CD4-positive, alpha-beta T cell (primary cell): ENCODE measurements at regions not wholly inside any gene's neighbourhood (a gene's known extent, or its start where the extent isn't known, plus 50 kb on each side); places are given as distances from the start of the nearest gene placed in this dataset.

Source experiments
- ATAC-seq: fragments of 200-7000 bp; cut with Tn5 transposase; one replicate; pipeline ENCODE4 v1.10.0; 2022; ENCODE audit warnings: mild to moderate bottlenecking; ENCODE audit not compliant: poor library complexity
- CTCF ChIA-PET: fragments of 350-600 bp; sonication (Branson Sonifier 250); formaldehyde crosslinking; loops from one replicate; lab custom pipeline; 2021; ENCODE audit warnings: antibody characterized with exemption, inconsistent platforms; lab: Charles Lee
- POLR2A ChIA-PET: fragments of 350-600 bp; sonication (Branson Sonifier 250); formaldehyde crosslinking; loops from one replicate; lab custom pipeline; 2021; ENCODE audit warnings: antibody characterized with exemption, inconsistent platforms; lab: Charles Lee
- DNase-seq, 14 experiments: peaks; one replicate each; pipeline ENCODE4 v3.0.0-alpha.2; 2013 to 2020; ENCODE audit warnings: mixed read lengths in 2 of 14
- H3K27ac ChIP-seq, 2 donors: one replicate each; pipeline versions ENCODE4 v1.5.1 to v1.7.0; 2013; ENCODE audit warnings: low read length in 2 of 2, low read depth in 1 of 2, mild to moderate bottlenecking in 1 of 2
- H3K27me3 ChIP-seq, 2 experiments: 1 replicate in 1 of 2; 2 replicates in 1 of 2; pipeline versions ENCODE4 v1.6.1 to v1.7.0; 2013; ENCODE audit warnings: low read length in 2 of 2, control low read depth in 1 of 2, mild to moderate bottlenecking in 1 of 2, moderate library complexity in 1 of 2; ENCODE audit not compliant: insufficient read depth in 2 of 2, control insufficient read depth in 1 of 2
- H3K36me3 ChIP-seq: one replicate; pipeline ENCODE4 v1.6.1; 2013; ENCODE audit warnings: low read length, control low read depth; ENCODE audit not compliant: insufficient read depth
- H3K4me1 ChIP-seq: one replicate; pipeline ENCODE4 v1.6.1; 2013; ENCODE audit warnings: low read length, control low read depth; ENCODE audit not compliant: insufficient read depth
- H3K4me3 ChIP-seq: one replicate; pipeline ENCODE4 v1.5.1; 2013; ENCODE audit warnings: mild to moderate bottlenecking, low read length, moderate library complexity
- H3K9me3 ChIP-seq, 2 experiments: 1 replicate in 1 of 2; 2 replicates in 1 of 2; pipeline versions ENCODE4 v1.6.1 to v1.7.0; 2013; ENCODE audit warnings: low read length in 2 of 2, mild to moderate bottlenecking in 2 of 2, control low read depth in 1 of 2, moderate library complexity in 1 of 2; ENCODE audit not compliant: control insufficient read depth in 1 of 2, insufficient read depth in 1 of 2
- H3K27ac Mint-ChIP-seq: one replicate; pipeline ENCODE4 v1.8.0; 2020; ENCODE audit warnings: mixed read lengths
- H3K27me3 Mint-ChIP-seq: one replicate; pipeline ENCODE4 v1.8.0; 2021; ENCODE audit warnings: mixed read lengths
- H3K36me3 Mint-ChIP-seq: one replicate; pipeline ENCODE4 v1.8.0; 2021; ENCODE audit warnings: low read depth, mixed read lengths
- H3K4me1 Mint-ChIP-seq: one replicate; pipeline ENCODE4 v1.8.0; 2021; ENCODE audit warnings: low read depth, mixed read lengths
- H3K4me3 Mint-ChIP-seq: one replicate; pipeline ENCODE4 v1.8.0; 2020; ENCODE audit warnings: mild to moderate bottlenecking, mixed read lengths
- H3K9me3 Mint-ChIP-seq: one replicate; pipeline ENCODE4 v1.8.0; 2020; ENCODE audit warnings: mixed read lengths
- intact Hi-C, 2 experiments: fragments of 100-400 bp; cut with DNase I in 1 of 2; cut with micrococcal nuclease in 1 of 2; formaldehyde crosslinking; loops; one replicate each; pipeline versions ENCODE4 v1.15.1 to v1.9.0; 2023 to 2025; cut with DNase I, micrococcal nuclease
- TF ChIP-seq, protein P1 (sequence below): fragments of 200-600 bp; IDR thresholded peaks from one replicate; pipeline ENCODE4 v1.8.0; 2022; ENCODE audit warnings: antibody characterized with exemption, mild to moderate bottlenecking

DNA sequence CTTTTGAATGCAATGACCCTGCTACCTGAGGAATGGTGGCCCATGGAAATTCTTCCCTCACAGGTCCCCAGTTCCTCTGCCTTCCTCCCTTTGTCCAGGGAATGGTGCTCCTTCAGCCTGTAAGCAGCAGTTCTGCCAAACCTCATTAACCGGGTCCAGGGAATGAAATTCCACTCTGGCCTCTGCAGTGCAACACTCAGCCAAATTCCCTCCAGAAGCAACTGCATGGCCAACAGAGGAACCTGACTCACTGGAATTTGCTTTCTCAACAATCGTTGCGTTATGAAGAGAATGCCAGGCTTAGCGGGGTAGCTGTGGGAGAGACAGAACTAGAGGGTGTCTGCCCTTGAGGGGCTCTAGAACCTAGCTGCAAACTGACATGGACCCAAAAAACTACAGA is 449.4 kb upstream of the PROK2 start:
- ATAC-seq (no peak), DNase-seq (no peak)
- no peak overlapping the region for H3K27ac Mint-ChIP-seq
- Histone ChIP-seq H3K27ac (no peak overlapping the region), H3K27me3 (no peaks in the 10 kb centered on the region), H3K36me3 (no peaks in the 10 kb centered on the region), H3K4me3 (no peak overlapping the region), H3K9me3 (no peaks in the 10 kb centered on the region), H3K4me1 (no peaks in the 10 kb centered on the region)
- no peaks in the 10 kb centered on the region for H3K36me3 Mint-ChIP-seq
- H3K9me3 Mint-ChIP-seq, result no peaks in the 10 kb centered on the region
- TF ChIP-seq, protein P1, sequence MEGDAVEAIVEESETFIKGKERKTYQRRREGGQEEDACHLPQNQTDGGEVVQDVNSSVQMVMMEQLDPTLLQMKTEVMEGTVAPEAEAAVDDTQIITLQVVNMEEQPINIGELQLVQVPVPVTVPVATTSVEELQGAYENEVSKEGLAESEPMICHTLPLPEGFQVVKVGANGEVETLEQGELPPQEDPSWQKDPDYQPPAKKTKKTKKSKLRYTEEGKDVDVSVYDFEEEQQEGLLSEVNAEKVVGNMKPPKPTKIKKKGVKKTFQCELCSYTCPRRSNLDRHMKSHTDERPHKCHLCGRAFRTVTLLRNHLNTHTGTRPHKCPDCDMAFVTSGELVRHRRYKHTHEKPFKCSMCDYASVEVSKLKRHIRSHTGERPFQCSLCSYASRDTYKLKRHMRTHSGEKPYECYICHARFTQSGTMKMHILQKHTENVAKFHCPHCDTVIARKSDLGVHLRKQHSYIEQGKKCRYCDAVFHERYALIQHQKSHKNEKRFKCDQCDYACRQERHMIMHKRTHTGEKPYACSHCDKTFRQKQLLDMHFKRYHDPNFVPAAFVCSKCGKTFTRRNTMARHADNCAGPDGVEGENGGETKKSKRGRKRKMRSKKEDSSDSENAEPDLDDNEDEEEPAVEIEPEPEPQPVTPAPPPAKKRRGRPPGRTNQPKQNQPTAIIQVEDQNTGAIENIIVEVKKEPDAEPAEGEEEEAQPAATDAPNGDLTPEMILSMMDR, result no peak
- no peak overlapping the region for H3K4me3 Mint-ChIP-seq
- H3K4me1 Mint-ChIP-seq, result no peaks in the 10 kb centered on the region
- POLR2A ChIA-PET, result no interaction called here
- intact Hi-C loops, result no loop called here
- CTCF ChIA-PET, result no interaction called here
- H3K27me3 Mint-ChIP-seq, result no peaks in the 10 kb centered on the region

DNA sequence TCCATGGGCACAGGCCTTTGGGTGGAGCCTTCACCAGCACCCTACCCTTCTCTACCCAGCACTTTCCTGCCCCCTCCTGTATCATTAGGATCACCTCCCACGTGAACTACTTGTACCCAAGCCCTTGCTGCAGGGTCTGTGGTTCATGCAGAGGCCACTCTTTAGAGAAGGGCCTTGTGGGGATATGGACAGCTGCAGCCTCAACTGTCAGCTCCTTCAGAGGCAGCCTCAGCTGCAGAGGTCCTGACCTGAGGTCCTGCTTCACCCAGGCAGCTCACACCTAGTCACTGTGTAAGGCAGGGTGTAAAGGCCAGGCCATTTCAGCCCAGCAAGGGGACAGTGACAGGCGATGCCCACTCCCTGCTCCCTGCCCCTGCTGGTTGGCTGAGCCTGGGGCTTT is 448.6 kb upstream of the PROK2 start:
- Histone ChIP-seq H3K36me3 (no peaks in the 10 kb centered on the region), H3K4me3 (no peak overlapping the region), H3K27me3 (no peaks in the 10 kb centered on the region), H3K27ac (no peak overlapping the region), H3K4me1 (no peaks in the 10 kb centered on the region), H3K9me3 (no peaks in the 10 kb centered on the region)
- TF ChIP-seq, protein P1, result no peak
- H3K36me3 Mint-ChIP-seq, result no peaks in the 10 kb centered on the region
- DNase-seq (no peak), ATAC-seq (no peak)
- intact Hi-C loops, result no loop called here
- no peaks in the 10 kb centered on the region for H3K9me3 Mint-ChIP-seq
- CTCF ChIA-PET, result interaction anchor here (0.5 kb wide), 1 partner anchor 160 kb away, joined by 4 read pairs; no protein-coding TSS in a partner anchor
- POLR2A ChIA-PET, result no interaction called here
- no peaks in the 10 kb centered on the region for H3K4me1 Mint-ChIP-seq
- H3K27me3 Mint-ChIP-seq, result no peaks in the 10 kb centered on the region
- no peak overlapping the region for H3K4me3 Mint-ChIP-seq
- no peak overlapping the region for H3K27ac Mint-ChIP-seq

DNA sequence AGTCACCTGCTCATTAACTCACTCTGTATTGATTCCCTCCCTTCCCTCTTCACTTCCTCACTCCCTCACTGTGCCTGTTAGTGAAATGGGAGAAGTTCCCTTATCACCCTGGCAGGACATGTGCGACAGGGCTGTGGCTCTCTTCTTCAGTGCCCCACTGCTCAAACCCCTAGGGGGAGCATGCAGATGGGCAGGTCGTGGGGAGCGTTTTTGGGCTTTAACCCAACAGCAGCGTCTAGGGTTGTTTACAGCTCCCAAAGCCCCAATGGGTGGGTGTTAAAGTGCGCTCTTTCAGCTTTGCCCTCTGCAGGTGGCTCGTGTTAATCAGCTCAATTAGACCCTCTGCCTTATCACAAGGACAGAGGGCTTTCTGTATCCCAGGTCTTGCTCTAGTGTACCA is 447.8 kb upstream of the PROK2 start:
- ChIA-PET CTCF (interaction anchor here (0.5 kb wide), 1 partner anchor 159 kb away, joined by 4 read pairs; no protein-coding TSS in a partner anchor), POLR2A (no interaction called here)
- no peak overlapping the region for H3K4me3 ChIP-seq
- no peaks in the 10 kb centered on the region for H3K27me3 ChIP-seq
- H3K9me3 ChIP-seq, result no peaks in the 10 kb centered on the region
- intact Hi-C loops, result no loop called here
- no peak overlapping the region for H3K27ac Mint-ChIP-seq
- no peak for ATAC-seq
- DNase-seq, result no peak
- no peaks in the 10 kb centered on the region for H3K27me3 Mint-ChIP-seq
- no peak overlapping the region for H3K4me3 Mint-ChIP-seq
- H3K4me1 Mint-ChIP-seq, result no peaks in the 10 kb centered on the region
- no peaks in the 10 kb centered on the region for H3K4me1 ChIP-seq
- H3K27ac ChIP-seq, result no peak overlapping the region
- no peaks in the 10 kb centered on the region for H3K36me3 ChIP-seq
- TF ChIP-seq, protein P1, result no peak
- no peaks in the 10 kb centered on the region for H3K36me3 Mint-ChIP-seq
- H3K9me3 Mint-ChIP-seq, result no peaks in the 10 kb centered on the region
